ENCODE measurements at regions not wholly inside any gene's neighbourhood (a gene's known extent, or its start where the extent isn't known, plus 50 kb on each side); places are given as distances from the start of the nearest gene placed in this dataset.

GRCh38 chr9:16128003-16128402, 575.2 kb downstream of the CCDC171 start (continued):
- TF ChIP-seq, protein P1, sequence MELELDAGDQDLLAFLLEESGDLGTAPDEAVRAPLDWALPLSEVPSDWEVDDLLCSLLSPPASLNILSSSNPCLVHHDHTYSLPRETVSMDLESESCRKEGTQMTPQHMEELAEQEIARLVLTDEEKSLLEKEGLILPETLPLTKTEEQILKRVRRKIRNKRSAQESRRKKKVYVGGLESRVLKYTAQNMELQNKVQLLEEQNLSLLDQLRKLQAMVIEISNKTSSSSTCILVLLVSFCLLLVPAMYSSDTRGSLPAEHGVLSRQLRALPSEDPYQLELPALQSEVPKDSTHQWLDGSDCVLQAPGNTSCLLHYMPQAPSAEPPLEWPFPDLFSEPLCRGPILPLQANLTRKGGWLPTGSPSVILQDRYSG (tag; conservative IDR thresholded peaks at IDR 0.05; ENCODE audit: low read depth): no peak
- TF ChIP-seq ZFP36 (IDR thresholded peaks at IDR 0.05; ENCODE audit: low read depth, low read length, partially characterized antibody): no peak
- no peak for TF ChIP-seq ZBTB8A (IDR thresholded peaks at IDR 0.05; ENCODE audit: partially characterized antibody)
- TF ChIP-seq, protein P2, sequence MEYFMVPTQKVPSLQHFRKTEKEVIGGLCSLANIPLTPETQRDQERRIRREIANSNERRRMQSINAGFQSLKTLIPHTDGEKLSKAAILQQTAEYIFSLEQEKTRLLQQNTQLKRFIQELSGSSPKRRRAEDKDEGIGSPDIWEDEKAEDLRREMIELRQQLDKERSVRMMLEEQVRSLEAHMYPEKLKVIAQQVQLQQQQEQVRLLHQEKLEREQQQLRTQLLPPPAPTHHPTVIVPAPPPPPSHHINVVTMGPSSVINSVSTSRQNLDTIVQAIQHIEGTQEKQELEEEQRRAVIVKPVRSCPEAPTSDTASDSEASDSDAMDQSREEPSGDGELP (CRISPR knock-in tag; IDR thresholded peaks at IDR 0.05; ENCODE audit: borderline replicate concordance): no peak
- no peak for TF ChIP-seq KAT7 (CRISPR knock-in tag; IDR thresholded peaks at IDR 0.05; ENCODE audit: borderline replicate concordance)
- TF ChIP-seq ZNF75A (CRISPR knock-in tag; IDR thresholded peaks at IDR 0.05): no peak
- TF ChIP-seq ARNT (IDR thresholded peaks at IDR 0.05): no peak
- TF ChIP-seq JUND (IDR thresholded peaks at IDR 0.05; ENCODE audit: borderline replicate concordance, low read depth, low read length): no peak
- TF ChIP-seq JUND (tag; IDR thresholded peaks at IDR 0.05; ENCODE audit: borderline replicate concordance, low read depth, low read length): no peak
- TF ChIP-seq, protein P3, sequence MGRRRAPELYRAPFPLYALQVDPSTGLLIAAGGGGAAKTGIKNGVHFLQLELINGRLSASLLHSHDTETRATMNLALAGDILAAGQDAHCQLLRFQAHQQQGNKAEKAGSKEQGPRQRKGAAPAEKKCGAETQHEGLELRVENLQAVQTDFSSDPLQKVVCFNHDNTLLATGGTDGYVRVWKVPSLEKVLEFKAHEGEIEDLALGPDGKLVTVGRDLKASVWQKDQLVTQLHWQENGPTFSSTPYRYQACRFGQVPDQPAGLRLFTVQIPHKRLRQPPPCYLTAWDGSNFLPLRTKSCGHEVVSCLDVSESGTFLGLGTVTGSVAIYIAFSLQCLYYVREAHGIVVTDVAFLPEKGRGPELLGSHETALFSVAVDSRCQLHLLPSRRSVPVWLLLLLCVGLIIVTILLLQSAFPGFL (CRISPR knock-in tag; IDR thresholded peaks at IDR 0.05): no peak
- TF ChIP-seq, protein P4, sequence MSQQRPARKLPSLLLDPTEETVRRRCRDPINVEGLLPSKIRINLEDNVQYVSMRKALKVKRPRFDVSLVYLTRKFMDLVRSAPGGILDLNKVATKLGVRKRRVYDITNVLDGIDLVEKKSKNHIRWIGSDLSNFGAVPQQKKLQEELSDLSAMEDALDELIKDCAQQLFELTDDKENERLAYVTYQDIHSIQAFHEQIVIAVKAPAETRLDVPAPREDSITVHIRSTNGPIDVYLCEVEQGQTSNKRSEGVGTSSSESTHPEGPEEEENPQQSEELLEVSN (IDR thresholded peaks at IDR 0.05; ENCODE audit: borderline replicate concordance in 1 of 2, extremely low read depth in 1 of 2, insufficient read depth in 1 of 2, insufficient read length in 1 of 2, low read depth in 1 of 2, low read length in 1 of 2, poor library complexity in 1 of 2, severe bottlenecking in 1 of 2): no peak
- TF ChIP-seq SNRNP70 (optimal IDR thresholded peaks at IDR 0.05; ENCODE audit: low read depth, low read length): no peak
- TF ChIP-seq ZNF695 (CRISPR knock-in tag; IDR thresholded peaks at IDR 0.05): no peak
- no peak for TF ChIP-seq ZNF165 (CRISPR knock-in tag; IDR thresholded peaks at IDR 0.05; ENCODE audit: borderline replicate concordance)
- no peak for TF ChIP-seq C11orf30 (IDR thresholded peaks at IDR 0.05; ENCODE audit: low read depth)
- TF ChIP-seq MTA1 (IDR thresholded peaks at IDR 0.05; ENCODE audit: borderline replicate concordance): no peak
- TF ChIP-seq YY1 (IDR thresholded peaks at IDR 0.05; ENCODE audit: borderline replicate concordance in 1 of 3, control insufficient read depth in 1 of 3, extremely low read depth in 1 of 3, insufficient read depth in 3 of 3, insufficient read length in 1 of 3, insufficient replicate concordance in 2 of 3, low read depth in 1 of 3, low read length in 2 of 3): no peak

Data from K562 (cell line).